Adrenal gland (tissue), 9 donors: ENCODE measurements at regions not wholly inside any gene's neighbourhood (a gene's known extent, or its start where the extent isn't known, plus 50 kb on each side); places are given as distances from the start of the nearest gene placed in this dataset.

ENCODE experiments used
- DNase-seq, 7 donors: peaks; one replicate each; pipeline ENCODE4 v3.0.0-alpha.2; 2019 to 2020
- H3K27ac ChIP-seq, 5 donors: fragments of 200-600 bp; sonication (generic) in 4 of 5; 1 replicate in 3 of 5; 2 replicates in 2 of 5; pipeline versions ENCODE4 v1.5.1 to v1.8.0; 2016 to 2020; ENCODE audit warnings: mild to moderate bottlenecking in 1 of 5
- H3K27me3 ChIP-seq: fragments of 200-600 bp; 2 replicates; pipeline ENCODE4 v1.8.0; 2021
- H3K36me3 ChIP-seq, 2 donors: fragments of 200-600 bp; replicated peaks in 1 of 2; 1 replicate in 1 of 2; 2 replicates in 1 of 2; pipeline versions ENCODE4 v1.5.1 to v1.8.0; 2018 to 2022
- H3K4me1 ChIP-seq, 2 donors: fragments of 200-600 bp; replicated peaks in 1 of 2; 1 replicate in 1 of 2; 2 replicates in 1 of 2; pipeline versions ENCODE4 v1.5.1 to v1.8.0; 2018 to 2021
- H3K4me3 ChIP-seq, 4 donors: fragments of 200-600 bp; sonication (generic) in 3 of 4; one replicate each; pipeline ENCODE4 v1.5.1; 2016 to 2018
- H3K9me3 ChIP-seq, 3 donors: fragments of 200-600 bp; sonication (generic) in 1 of 3; replicated peaks in 1 of 3; 1 replicate in 2 of 3; 2 replicates in 1 of 3; pipeline versions ENCODE4 v1.5.1 to v1.8.0; 2016 to 2021
- CTCF ChIP-seq, 6 experiments: fragments of 450-650 bp in 4 of 6; fragments of 200-600 bp in 2 of 6; sonication (generic) in 1 of 6; IDR thresholded peaks; 1 replicate in 5 of 6; 2 replicates in 1 of 6; pipeline versions ENCODE4 v1.5.1 to v1.8.0; 2016 to 2021; ENCODE audit warnings: antibody characterized with exemption in 6 of 6, mild to moderate bottlenecking in 2 of 6, moderate library complexity in 1 of 6
- POLR2A ChIP-seq, 2 donors: fragments of 450-650 bp; IDR thresholded peaks; one replicate each; pipeline ENCODE4 v1.6.1; 2017; ENCODE audit warnings: antibody characterized with exemption in 2 of 2, mild to moderate bottlenecking in 2 of 2, moderate library complexity in 1 of 2
- WGBS, 4 donors: extraction: QIAGEN DNeasy Blood & Tissue Kit in 2 of 4; methylation state at CpG; one replicate each; pipeline versions ENCODE4 v1.1.5 to v1.1.7; 2013 to 2017; 5-methylcytosine and 5-hydroxymethylcytosine counted together
- intact Hi-C, 2 donors: fragments of 100-400 bp; cut with DNase I; formaldehyde crosslinking; loops; one replicate each; pipeline versions ENCODE4 v1.14.1 to v1.15.0; 2022 to 2023
- donor health status: healthy with polysubstance abuse.
- donor health status: Bipolar disorder and iron deficiency.
- donor health status: DM: yes; HTN: yes; CAD: no.
- donor health status: DM: no; HTN: no; CAD: no.
- donor health status: DM: no; HTN: no; CAD: no.

GRCh38 chr2:211247751-211248150 is 691.4 kb downstream of the CPS1 start:
- Histone ChIP-seq H3K27me3 (no peaks in the 10 kb centered on the region), H3K27ac (no peak overlapping the region), H3K36me3 (no peaks in the 10 kb centered on the region), H3K9me3 (no peaks in the 10 kb centered on the region), H3K4me3 (no peak overlapping the region), H3K4me1 (no peaks in the 10 kb centered on the region)
- no peak for DNase-seq
- WGBS, 4 donors: 43 to 54% (median 51%) methylated on average over 1 of the region's 1 CpG
- no peak for TF ChIP-seq POLR2A (IDR thresholded peaks at IDR 0.05)
- TF ChIP-seq CTCF (IDR thresholded peaks at IDR 0.05): no peak
- intact Hi-C loops: no loop called here

- TF ChIP-seq POLR2A (IDR thresholded peaks at IDR 0.05) (no peak), CTCF (IDR thresholded peaks at IDR 0.05) (no peak)
- H3K36me3 ChIP-seq: no peaks in the 10 kb centered on the region
- no peaks in the 10 kb centered on the region for H3K27me3 ChIP-seq
- WGBS, 4 donors: 38 to 51% (median 47%) methylated on average over 2 of the region's 2 CpGs
- H3K4me3 ChIP-seq: no peak overlapping the region
- H3K4me1 ChIP-seq: no peaks in the 10 kb centered on the region
- intact Hi-C loops: no loop called here
- H3K9me3 ChIP-seq: no peaks in the 10 kb centered on the region
- no peak for DNase-seq
- H3K27ac ChIP-seq: no peak overlapping the region
Measured at GRCh38 chr2:211248841-211249240, 692.4 kb downstream of the CPS1 start.

GRCh38 chr2:211251016-211251415 is 694.6 kb downstream of the CPS1 start:
- 77 to 84% (median 79%) methylated on average over 2 of the region's 2 CpGs for WGBS, 4 donors

GRCh38 chr2:211258646-211259335 is 702.4 kb downstream of the CPS1 start:
- H3K9me3 ChIP-seq: no peaks in the 10 kb centered on the region
- intact Hi-C loops: no loop called here
- H3K4me3 ChIP-seq: no peak overlapping the region
- no peaks in the 10 kb centered on the region for H3K4me1 ChIP-seq
- TF ChIP-seq CTCF (IDR thresholded peaks at IDR 0.05) (no peak), POLR2A (IDR thresholded peaks at IDR 0.05) (no peak)
- no peak overlapping the region for H3K27ac ChIP-seq
- WGBS, 4 donors: 55 to 88% (median 66%) methylated on average over 1 of the region's 1 CpG
- no peaks in the 10 kb centered on the region for H3K27me3 ChIP-seq
- no peak for DNase-seq
- no peaks in the 10 kb centered on the region for H3K36me3 ChIP-seq

More at GRCh38 chr2:211251016-211251415, 694.6 kb downstream of the CPS1 start:
- Histone ChIP-seq H3K36me3 (no peaks in the 10 kb centered on the region), H3K27me3 (no peaks in the 10 kb centered on the region), H3K9me3 (no peaks in the 10 kb centered on the region), H3K4me3 (no peak overlapping the region), H3K4me1 (no peaks in the 10 kb centered on the region), H3K27ac (no peak overlapping the region)
- intact Hi-C loops: no loop called here
- no peak for DNase-seq
- TF ChIP-seq CTCF (IDR thresholded peaks at IDR 0.05) (no peak), POLR2A (IDR thresholded peaks at IDR 0.05) (no peak)
